ENCODE measurements at regions not wholly inside any gene's neighbourhood (a gene's known extent, or its start where the extent isn't known, plus 50 kb on each side); places are given as distances from the start of the nearest gene placed in this dataset.

- DNase-seq (ENCODE audit: low read depth) = peak; percentile 71
Observed at GRCh38 chr12:90028635-90029051, 320.0 kb upstream of the ATP2B1 start.

- DNase-seq (ENCODE audit: low read depth) = peak; percentile 81
Observed at GRCh38 chr12:90027889-90028634, 319.4 kb upstream of the ATP2B1 start.

GRCh38 chr12:90027041-90027440, 318.4 kb upstream of the ATP2B1 start:
- no peak for DNase-seq (ENCODE audit: low read depth)

- DNase-seq (ENCODE audit: low read depth) = no peak
Observed at GRCh38 chr12:90026516-90026915, 317.9 kb upstream of the ATP2B1 start.

- peak; percentile 95 for DNase-seq (ENCODE audit: low read depth)
Observed at GRCh38 chr12:90024262-90024661, 315.6 kb upstream of the ATP2B1 start.

- DNase-seq (ENCODE audit: low read depth) = peak; percentile 42
Observed at GRCh38 chr12:90023207-90023900, 314.7 kb upstream of the ATP2B1 start.

- no peak for DNase-seq (ENCODE audit: low read depth)
Observed at GRCh38 chr12:90021795-90022440, 313.3 kb upstream of the ATP2B1 start.

GRCh38 chr12:90020881-90021280, 312.2 kb upstream of the ATP2B1 start:
- no peak for DNase-seq (ENCODE audit: low read depth)

GRCh38 chr12:90020436-90020835, 311.8 kb upstream of the ATP2B1 start:
- DNase-seq (ENCODE audit: low read depth) = no peak

GRCh38 chr12:90020014-90020413, 311.4 kb upstream of the ATP2B1 start:
- peak; percentile 40 for DNase-seq (ENCODE audit: low read depth)

- no peak for DNase-seq (ENCODE audit: low read depth)
Observed at GRCh38 chr12:90017316-90017715, 308.7 kb upstream of the ATP2B1 start.

GRCh38 chr12:90015228-90015627, 306.6 kb upstream of the ATP2B1 start:
- peak; percentile 84 for DNase-seq (ENCODE audit: low read depth)

- DNase-seq (ENCODE audit: low read depth) = no peak
Observed at GRCh38 chr12:90013409-90013808, 304.8 kb upstream of the ATP2B1 start.

- DNase-seq (ENCODE audit: low read depth) = peak; percentile 54
Observed at GRCh38 chr12:90010089-90010488, 301.5 kb upstream of the ATP2B1 start.

- DNase-seq (ENCODE audit: low read depth) = peak; percentile 63
Observed at GRCh38 chr12:90008277-90008676, 299.6 kb upstream of the ATP2B1 start.

- DNase-seq (ENCODE audit: low read depth) = no peak
Observed at GRCh38 chr12:90004319-90005074, 295.9 kb upstream of the ATP2B1 start.

GRCh38 chr12:90003688-90004087, 295.1 kb upstream of the ATP2B1 start:
- no peak for DNase-seq (ENCODE audit: low read depth)

GRCh38 chr12:90000721-90001120, 292.1 kb upstream of the ATP2B1 start:
- DNase-seq (ENCODE audit: low read depth) = no peak

GRCh38 chr12:89999699-90000505, 291.3 kb upstream of the ATP2B1 start:
- peak; percentile 93 for DNase-seq (ENCODE audit: low read depth)

- peak; percentile 46 for DNase-seq (ENCODE audit: low read depth)
Observed at GRCh38 chr12:89995870-89996269, 287.2 kb upstream of the ATP2B1 start.

GRCh38 chr12:89994911-89995310, 286.3 kb upstream of the ATP2B1 start:
- DNase-seq (ENCODE audit: low read depth) = no peak

All from EH (cell line).